Mesothelial cell of epicardium (in vitro differentiated cells): ENCODE measurements at regions not wholly inside any gene's neighbourhood (a gene's known extent, or its start where the extent isn't known, plus 50 kb on each side); places are given as distances from the start of the nearest gene placed in this dataset.

Experiments
- DNase-seq, 2 experiments: peaks; one replicate each; pipeline ENCODE4 v3.0.0; 2021; ENCODE audit warnings: low spot score in 2 of 2; ENCODE audit not compliant: unreplicated experiment in 2 of 2
- H3K27ac Mint-ChIP-seq: 2 replicates; pipeline ENCODE4 v1.8.0; 2021; ENCODE audit warnings: mixed read lengths
- H3K27me3 Mint-ChIP-seq: 2 replicates; pipeline ENCODE4 v1.8.0; 2021; ENCODE audit warnings: low read depth, mixed read lengths
- H3K36me3 Mint-ChIP-seq: 2 replicates; pipeline ENCODE4 v1.8.0; 2021; ENCODE audit warnings: mixed read lengths
- H3K4me1 Mint-ChIP-seq: 2 replicates; pipeline ENCODE4 v1.8.0; 2021; ENCODE audit warnings: mixed read lengths
- H3K4me3 Mint-ChIP-seq: 2 replicates; pipeline ENCODE4 v1.8.0; 2021; ENCODE audit warnings: mild to moderate bottlenecking, moderate library complexity, mixed read lengths
- H3K9me3 Mint-ChIP-seq: 2 replicates; pipeline ENCODE4 v1.8.0; 2021; ENCODE audit warnings: mixed read lengths
- CTCF ChIP-seq: fragments of 200-600 bp; sonication (generic); IDR thresholded peaks from one replicate; pipeline ENCODE4 v1.5.0; 2021; ENCODE audit warnings: antibody characterized with exemption; ENCODE audit not compliant: unreplicated experiment

- no peak for TF ChIP-seq CTCF
- no peaks in the 10 kb centered on the region for H3K9me3 Mint-ChIP-seq
These were observed 65.9 kb upstream of the C5orf46 start for GRCh38 chr5:147972076-147972840.

GRCh38 chr5:147971472-147971871 is 65.1 kb upstream of the C5orf46 start:
- no peak for DNase-seq
- no peak for TF ChIP-seq CTCF
- no peak overlapping the region for H3K27ac Mint-ChIP-seq
- H3K4me3 Mint-ChIP-seq = no peak overlapping the region
- H3K27me3 Mint-ChIP-seq = no peaks in the 10 kb centered on the region
- H3K4me1 Mint-ChIP-seq = peaks cover 6% of the 10 kb centered on the region
- H3K9me3 Mint-ChIP-seq = no peaks in the 10 kb centered on the region
- peaks cover 19% of the 10 kb centered on the region for H3K36me3 Mint-ChIP-seq

More at GRCh38 chr5:147972076-147972840, 65.9 kb upstream of the C5orf46 start:
- DNase-seq = no peak
- Mint-ChIP-seq H3K36me3 (peaks cover 19% of the 10 kb centered on the region), H3K4me3 (no peak overlapping the region), H3K27me3 (no peaks in the 10 kb centered on the region), H3K4me1 (no peaks in the 10 kb centered on the region), H3K27ac (no peak overlapping the region)

DNA sequence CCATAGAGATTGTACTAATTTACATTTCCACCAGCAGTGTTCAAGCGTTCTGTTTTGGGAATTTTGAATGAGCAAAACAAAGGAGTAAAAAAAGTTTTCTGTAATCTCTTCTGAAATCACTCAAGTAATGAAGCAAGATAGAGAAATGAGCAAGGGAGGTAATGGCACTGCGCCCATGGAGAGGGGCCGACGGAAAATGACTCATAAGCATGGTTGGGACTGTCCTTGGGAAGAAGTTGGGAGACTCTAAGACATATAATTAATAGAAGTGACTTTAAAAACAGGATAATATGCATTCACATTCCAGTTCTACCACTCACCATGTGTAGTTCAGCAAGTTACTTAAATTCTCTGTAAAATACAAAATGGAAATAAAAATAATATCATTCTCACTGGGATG is 62.5 kb upstream of the C5orf46 start:
- Mint-ChIP-seq H3K4me1 (peaks cover 10% of the 10 kb centered on the region), H3K36me3 (peaks cover 18% of the 10 kb centered on the region), H3K27ac (no peak overlapping the region), H3K9me3 (no peaks in the 10 kb centered on the region), H3K27me3 (no peaks in the 10 kb centered on the region), H3K4me3 (no peak overlapping the region)
- no peak for TF ChIP-seq CTCF
- no peak for DNase-seq

- peaks cover 16% of the 10 kb centered on the region for H3K36me3 Mint-ChIP-seq
- H3K9me3 Mint-ChIP-seq = no peaks in the 10 kb centered on the region
- TF ChIP-seq CTCF = no peak
- H3K27me3 Mint-ChIP-seq = no peaks in the 10 kb centered on the region
- H3K27ac Mint-ChIP-seq = peak overlapping the region; percentile 15
- no peak overlapping the region for H3K4me3 Mint-ChIP-seq
- H3K4me1 Mint-ChIP-seq = peaks cover 10% of the 10 kb centered on the region
- DNase-seq = no peak
These were observed 60.5 kb upstream of the C5orf46 start for GRCh38 chr5:147966829-147967228.

GRCh38 chr5:147966326-147966725 is 60.0 kb upstream of the C5orf46 start:
- Mint-ChIP-seq H3K9me3 (no peaks in the 10 kb centered on the region), H3K36me3 (peaks cover 16% of the 10 kb centered on the region), H3K4me3 (no peak overlapping the region), H3K27me3 (no peaks in the 10 kb centered on the region), H3K4me1 (peaks cover 13% of the 10 kb centered on the region), H3K27ac (no peak overlapping the region)
- TF ChIP-seq CTCF = no peak
- DNase-seq = no peak
